ENCODE measurements at regions not wholly inside any gene's neighbourhood (a gene's known extent, or its start where the extent isn't known, plus 50 kb on each side); places are given as distances from the start of the nearest gene placed in this dataset.

DNA sequence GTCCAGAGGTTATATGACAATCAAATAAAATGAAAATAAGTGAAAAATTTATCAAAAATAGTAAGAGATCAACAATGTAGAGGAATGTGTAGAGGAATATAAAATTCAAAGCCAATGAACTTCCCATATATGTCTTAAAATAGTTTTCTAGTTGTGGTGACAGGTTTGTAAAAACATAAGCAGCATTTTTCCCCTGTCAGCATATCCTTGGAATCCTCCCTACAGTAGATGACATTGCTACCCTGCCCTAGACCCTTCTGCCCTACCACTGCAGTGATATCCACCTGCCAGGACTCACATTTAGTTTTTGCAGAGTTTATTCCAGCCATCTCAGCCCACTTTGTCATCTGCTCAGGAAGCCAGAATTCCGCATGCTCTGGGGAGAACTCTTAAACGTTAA lies 842.0 kb downstream of the RPS29 start:
- in situ Hi-C loops (cut with HindIII; ENCODE audit: low sequenced_read_pairs): no loop called here
- DNase-seq (ENCODE audit: low read depth): no peak
- H3K4me3 ChIP-seq (ENCODE audit: low read depth, low read length): no peak overlapping the region
- TF ChIP-seq, protein P1, sequence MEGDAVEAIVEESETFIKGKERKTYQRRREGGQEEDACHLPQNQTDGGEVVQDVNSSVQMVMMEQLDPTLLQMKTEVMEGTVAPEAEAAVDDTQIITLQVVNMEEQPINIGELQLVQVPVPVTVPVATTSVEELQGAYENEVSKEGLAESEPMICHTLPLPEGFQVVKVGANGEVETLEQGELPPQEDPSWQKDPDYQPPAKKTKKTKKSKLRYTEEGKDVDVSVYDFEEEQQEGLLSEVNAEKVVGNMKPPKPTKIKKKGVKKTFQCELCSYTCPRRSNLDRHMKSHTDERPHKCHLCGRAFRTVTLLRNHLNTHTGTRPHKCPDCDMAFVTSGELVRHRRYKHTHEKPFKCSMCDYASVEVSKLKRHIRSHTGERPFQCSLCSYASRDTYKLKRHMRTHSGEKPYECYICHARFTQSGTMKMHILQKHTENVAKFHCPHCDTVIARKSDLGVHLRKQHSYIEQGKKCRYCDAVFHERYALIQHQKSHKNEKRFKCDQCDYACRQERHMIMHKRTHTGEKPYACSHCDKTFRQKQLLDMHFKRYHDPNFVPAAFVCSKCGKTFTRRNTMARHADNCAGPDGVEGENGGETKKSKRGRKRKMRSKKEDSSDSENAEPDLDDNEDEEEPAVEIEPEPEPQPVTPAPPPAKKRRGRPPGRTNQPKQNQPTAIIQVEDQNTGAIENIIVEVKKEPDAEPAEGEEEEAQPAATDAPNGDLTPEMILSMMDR (IDR thresholded peaks at IDR 0.05; ENCODE audit: low read depth, low read length, missing control alignments): no peak

DNA sequence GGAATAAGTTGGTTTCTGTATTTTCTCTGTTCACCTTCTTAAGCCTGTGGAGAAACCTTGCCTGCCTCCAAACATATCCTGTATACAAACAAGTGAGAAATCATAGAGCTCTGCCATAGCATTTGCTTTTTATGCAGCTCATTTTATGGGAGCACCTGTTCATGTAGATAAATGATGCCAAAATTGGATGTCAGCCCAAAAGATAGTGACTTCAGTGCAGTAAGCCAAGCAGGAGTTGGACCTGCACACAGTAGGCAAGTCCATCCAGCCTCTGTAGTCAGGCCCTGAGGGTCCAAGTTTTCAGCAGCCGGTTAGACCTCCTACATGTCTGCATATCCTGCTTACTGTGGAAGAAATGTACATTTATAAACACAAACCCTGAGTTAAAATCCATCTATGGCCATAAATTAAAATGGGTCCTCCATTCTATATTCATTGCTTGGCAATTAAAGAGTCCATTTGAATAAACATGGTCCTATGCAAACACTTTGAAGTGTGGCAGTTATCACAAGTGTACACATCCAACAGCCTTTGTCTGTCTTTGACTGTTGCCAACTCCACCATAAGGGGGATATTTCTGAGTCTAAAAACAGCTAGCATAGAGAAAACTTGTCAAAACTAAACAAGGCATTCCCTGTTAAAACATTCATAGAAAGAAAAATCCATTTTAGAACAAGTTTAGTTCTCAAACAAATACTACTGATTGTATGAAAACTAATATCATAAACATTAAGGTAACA lies 847.8 kb downstream of the RPS29 start:
- in situ Hi-C loops (cut with HindIII; ENCODE audit: low sequenced_read_pairs): no loop called here
- no peak for DNase-seq (ENCODE audit: low read depth)
- no peak overlapping the region for H3K4me3 ChIP-seq (ENCODE audit: low read depth, low read length)
- TF ChIP-seq, protein P1 (IDR thresholded peaks at IDR 0.05; ENCODE audit: low read depth, low read length, missing control alignments): no peak

DNA sequence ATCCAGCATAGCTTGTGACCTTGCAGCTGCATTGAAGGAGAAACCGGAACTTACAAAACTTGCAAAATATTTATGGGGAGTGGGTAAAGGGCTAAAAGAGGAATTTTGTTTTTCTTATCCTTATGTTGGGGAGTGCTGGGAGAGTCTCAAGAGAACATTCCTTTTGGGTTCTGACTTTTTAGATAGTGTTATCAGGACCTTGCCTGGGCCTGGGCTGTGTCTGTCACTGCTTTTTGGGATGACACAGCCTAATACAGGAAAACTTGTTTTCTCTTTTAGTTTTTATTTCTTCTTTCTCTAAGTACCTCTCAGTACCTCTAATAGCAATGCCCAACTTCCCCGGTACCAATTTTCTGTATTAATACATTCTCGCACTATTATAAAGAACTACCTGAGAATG lies 850.6 kb downstream of the RPS29 start:
- no peak overlapping the region for H3K4me3 ChIP-seq (ENCODE audit: low read depth, low read length)
- no peak for DNase-seq (ENCODE audit: low read depth)
- TF ChIP-seq, protein P1 (IDR thresholded peaks at IDR 0.05; ENCODE audit: low read depth, low read length, missing control alignments): no peak
- in situ Hi-C loops (cut with HindIII; ENCODE audit: low sequenced_read_pairs): no loop called here

DNA sequence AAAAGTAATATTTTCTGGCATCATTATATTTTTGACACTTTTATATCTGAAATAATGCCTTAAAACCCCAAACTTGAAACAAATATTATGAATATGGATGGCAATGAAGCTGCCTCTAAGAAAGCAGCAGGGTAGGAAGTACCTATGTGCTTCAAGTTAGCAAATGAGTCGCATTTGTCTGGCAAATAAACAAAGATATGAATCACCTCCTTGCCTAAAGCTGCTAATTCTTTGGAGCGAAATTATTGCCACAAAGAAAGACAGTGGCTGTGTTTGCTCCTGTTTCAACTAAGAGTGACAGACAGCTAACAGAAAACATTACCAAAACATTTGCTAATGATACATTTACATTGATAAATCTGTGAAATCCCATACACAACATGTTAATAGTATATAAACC lies 854.9 kb downstream of the RPS29 start:
- TF ChIP-seq, protein P1 (IDR thresholded peaks at IDR 0.05; ENCODE audit: low read depth, low read length, missing control alignments): no peak
- no peak for DNase-seq (ENCODE audit: low read depth)
- in situ Hi-C loops (cut with HindIII; ENCODE audit: low sequenced_read_pairs): no loop called here
- H3K4me3 ChIP-seq (ENCODE audit: low read depth, low read length): no peak overlapping the region

DNA sequence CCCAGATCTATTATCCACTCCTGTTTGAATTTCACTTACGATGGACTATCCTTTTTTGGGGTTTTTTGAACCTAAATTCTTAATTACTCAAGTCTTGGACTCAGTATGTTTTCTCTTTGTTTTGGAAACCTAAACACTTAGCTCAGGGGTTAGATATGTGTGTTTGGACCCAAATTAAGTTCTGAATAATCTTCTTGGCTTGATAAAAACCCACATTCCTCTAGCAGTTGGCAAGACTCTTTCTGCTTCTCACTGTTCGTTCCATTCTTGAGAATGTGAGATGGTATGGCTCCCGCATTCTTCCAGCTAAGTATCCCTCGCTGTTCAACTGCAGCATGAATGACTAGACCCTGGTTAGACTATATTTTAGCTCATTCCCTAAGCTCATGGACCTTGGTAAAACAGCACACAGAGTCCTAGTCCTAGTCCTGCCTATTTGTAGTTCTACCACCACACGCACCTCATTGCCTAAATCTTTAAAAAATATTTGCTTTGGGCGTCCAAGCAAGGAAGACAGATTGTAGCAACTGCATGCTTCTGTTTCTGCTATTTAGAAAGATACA lies 860.0 kb downstream of the RPS29 start:
- in situ Hi-C loops (cut with HindIII; ENCODE audit: low sequenced_read_pairs): no loop called here
- TF ChIP-seq, protein P1 (IDR thresholded peaks at IDR 0.05; ENCODE audit: low read depth, low read length, missing control alignments): no peak
- DNase-seq (ENCODE audit: low read depth): peak; percentile 59
- no peak overlapping the region for H3K4me3 ChIP-seq (ENCODE audit: low read depth, low read length)

DNA sequence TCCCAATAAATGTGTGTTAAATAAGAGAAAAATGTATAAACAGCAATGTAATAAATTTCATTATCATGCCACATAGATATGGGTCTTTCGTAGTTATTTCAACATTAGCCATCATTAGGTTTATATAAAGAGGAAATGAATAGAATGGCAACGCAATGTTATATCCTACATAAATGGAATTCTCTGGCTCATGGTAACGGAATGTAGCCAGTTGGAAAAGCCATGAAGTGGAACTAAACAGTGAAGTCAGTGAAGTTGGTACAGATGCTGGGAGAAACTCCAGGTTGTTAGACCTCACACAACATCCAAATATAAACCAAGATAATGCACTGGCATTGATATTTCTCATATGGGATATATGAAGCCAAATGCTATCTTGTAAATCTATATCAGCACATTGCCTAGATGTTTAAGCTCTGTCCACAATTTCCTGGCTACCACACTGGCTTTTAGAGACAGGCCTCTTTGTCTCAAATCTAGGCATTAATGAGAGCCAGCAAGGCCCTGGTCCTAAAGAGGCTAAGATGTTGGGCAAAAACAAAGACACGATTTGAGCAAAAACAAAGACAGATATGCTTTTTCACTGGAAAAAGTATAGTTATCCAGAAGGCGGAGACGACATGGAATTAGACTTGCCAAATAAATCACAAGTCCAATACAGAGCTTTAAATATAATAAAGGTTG lies 861.0 kb downstream of the RPS29 start:
- no peak overlapping the region for H3K4me3 ChIP-seq (ENCODE audit: low read depth, low read length)
- in situ Hi-C loops (cut with HindIII; ENCODE audit: low sequenced_read_pairs): no loop called here
- DNase-seq (ENCODE audit: low read depth): peak; percentile 72
- TF ChIP-seq, protein P1 (IDR thresholded peaks at IDR 0.05; ENCODE audit: low read depth, low read length, missing control alignments): no peak

Data from astrocyte of the cerebellum (primary cell).